CD14-positive monocyte (primary cell): ENCODE measurements at regions not wholly inside any gene's neighbourhood (a gene's known extent, or its start where the extent isn't known, plus 50 kb on each side); places are given as distances from the start of the nearest gene placed in this dataset.

Experiments used
- DNase-seq, 3 donors: peaks; one replicate each; pipeline ENCODE4 v3.0.0-alpha.2; 2011 to 2022
- H2AFZ ChIP-seq: 2 replicates; pipeline ENCODE4 v1.6.0; 2012; ENCODE audit warnings: mild to moderate bottlenecking, low read depth, low read length, inconsistent platforms; ENCODE audit not compliant: insufficient read depth, poor library complexity, severe bottlenecking
- H3K27ac ChIP-seq, 2 donors: 1 replicate in 1 of 2; 2 replicates in 1 of 2; pipeline ENCODE4 v1.5.1; 2012 to 2013; ENCODE audit warnings: low read length in 2 of 2, control low read depth in 1 of 2, inconsistent platforms in 1 of 2, low read depth in 1 of 2, mild to moderate bottlenecking in 1 of 2
- H3K27me3 ChIP-seq, 2 donors: one replicate each; pipeline versions ENCODE4 v1.6.0 to v1.6.1; 2011 to 2013; ENCODE audit warnings: low read length in 2 of 2; ENCODE audit not compliant: control insufficient read depth in 2 of 2, insufficient read depth in 2 of 2
- H3K36me3 ChIP-seq, 2 donors: replicated peaks in 1 of 2; 1 replicate in 1 of 2; 2 replicates in 1 of 2; pipeline versions ENCODE4 v1.5.1 to v1.6.1; 2012 to 2013; ENCODE audit warnings: low read length in 2 of 2, control low read depth in 1 of 2, inconsistent platforms in 1 of 2, mild to moderate bottlenecking in 1 of 2; ENCODE audit not compliant: insufficient read depth in 2 of 2, control insufficient read depth in 1 of 2
- H3K4me1 ChIP-seq, 2 donors: 1 replicate in 1 of 2; 2 replicates in 1 of 2; pipeline versions ENCODE4 v1.5.1 to v1.6.1; 2012 to 2013; ENCODE audit warnings: low read length in 2 of 2, control low read depth in 1 of 2, inconsistent platforms in 1 of 2, mild to moderate bottlenecking in 1 of 2, moderate library complexity in 1 of 2; ENCODE audit not compliant: insufficient read depth in 2 of 2, control insufficient read depth in 1 of 2
- H3K4me2 ChIP-seq: replicated peaks from 2 replicates; pipeline ENCODE3; 2012; ENCODE audit warnings: low read length, moderate library complexity, mild to moderate bottlenecking; ENCODE audit not compliant: poor library complexity, severe bottlenecking; ENCODE audit errors: extremely low read depth
- H3K4me3 ChIP-seq, 3 experiments: fragments of 200-600 bp in 1 of 3; sonication (generic) in 1 of 3; replicated peaks in 1 of 3; 1 replicate in 2 of 3; 2 replicates in 1 of 3; pipeline ENCODE4 v1.5.1; 2011 to 2013; ENCODE audit warnings: low read length in 3 of 3, mild to moderate bottlenecking in 3 of 3, control low read depth in 2 of 3, low read depth in 2 of 3, inconsistent platforms in 1 of 3, moderate library complexity in 1 of 3
- H3K79me2 ChIP-seq: 2 replicates; pipeline ENCODE4 v1.6.0; 2012; ENCODE audit warnings: mild to moderate bottlenecking, control low read depth, inconsistent platforms, low read length, moderate library complexity; ENCODE audit not compliant: insufficient read depth
- H3K9ac ChIP-seq: 2 replicates; pipeline ENCODE4 v1.6.0; 2017; ENCODE audit warnings: low read length, mild to moderate bottlenecking; ENCODE audit not compliant: insufficient read depth, poor library complexity, severe bottlenecking
- H3K9me3 ChIP-seq, 2 donors: replicated peaks in 1 of 2; 1 replicate in 1 of 2; 2 replicates in 1 of 2; pipeline versions ENCODE4 v1.5.1 to v1.6.1; 2012 to 2013; ENCODE audit warnings: low read length in 2 of 2, control low read depth in 1 of 2; ENCODE audit not compliant: control insufficient read depth in 1 of 2, insufficient read depth in 1 of 2
- H4K20me1 ChIP-seq: 2 replicates; pipeline ENCODE4 v1.6.0; 2012; ENCODE audit warnings: mild to moderate bottlenecking, low read length, control low read depth, moderate library complexity; ENCODE audit not compliant: insufficient read depth
- H3K27ac Mint-ChIP-seq, 7 donors: one replicate each; pipeline ENCODE4 v1.8.0; 2020; ENCODE audit warnings: mild to moderate bottlenecking in 7 of 7, mixed read lengths in 7 of 7, moderate library complexity in 6 of 7, inconsistent platforms in 2 of 7
- H3K27me3 Mint-ChIP-seq, 3 donors: one replicate each; pipeline ENCODE4 v1.8.0; 2021 to 2022; ENCODE audit warnings: low read depth in 3 of 3, mild to moderate bottlenecking in 3 of 3, mixed read lengths in 3 of 3, moderate library complexity in 3 of 3, inconsistent platforms in 1 of 3
- H3K36me3 Mint-ChIP-seq, 2 donors: one replicate each; pipeline ENCODE4 v1.8.0; 2020; ENCODE audit warnings: mixed read lengths in 2 of 2, inconsistent platforms in 1 of 2, mild to moderate bottlenecking in 1 of 2
- H3K4me1 Mint-ChIP-seq: one replicate; pipeline ENCODE4 v1.8.0; 2020; ENCODE audit warnings: mild to moderate bottlenecking, mixed read lengths
- H3K4me3 Mint-ChIP-seq, 2 donors: one replicate each; pipeline ENCODE4 v1.8.0; 2020; ENCODE audit warnings: mild to moderate bottlenecking in 2 of 2, mixed read lengths in 2 of 2, moderate library complexity in 1 of 2
- H3K9me3 Mint-ChIP-seq, 7 donors: one replicate each; pipeline ENCODE4 v1.8.0; 2020 to 2022; ENCODE audit warnings: mixed read lengths in 7 of 7, mild to moderate bottlenecking in 6 of 7, moderate library complexity in 6 of 7, inconsistent platforms in 2 of 7
- WGBS: methylation state at CpG from one replicate; pipeline ENCODE4 v1.1.5; 2013; ENCODE audit warnings: missing lambda C conversion rate; ENCODE audit not compliant: insufficient coverage; 5-methylcytosine and 5-hydroxymethylcytosine counted together
- intact Hi-C, 2 donors: fragments of 100-400 bp; cut with micrococcal nuclease; formaldehyde crosslinking; loops; one replicate each; pipeline versions ENCODE4 v1.15.0 to v1.15.1; 2023
- TF ChIP-seq, protein P1 (sequence below): fragments of 200-600 bp; IDR thresholded peaks from one replicate; pipeline ENCODE4 v1.8.0; 2022; ENCODE audit warnings: antibody characterized with exemption, mild to moderate bottlenecking

- Histone ChIP-seq H3K4me3 (no peak overlapping the region), H3K27ac (no peak overlapping the region), H3K9ac (no peak overlapping the region), H3K27me3 (no peaks in the 10 kb centered on the region), H3K36me3 (no peaks in the 10 kb centered on the region), H4K20me1 (no peaks in the 10 kb centered on the region), H3K4me2 (no peak overlapping the region), H3K79me2 (no peaks in the 10 kb centered on the region), H2AFZ (no peak overlapping the region), H3K4me1 (no peaks in the 10 kb centered on the region), H3K9me3 (no peaks in the 10 kb centered on the region)
- no peaks in the 10 kb centered on the region for H3K4me1 Mint-ChIP-seq
- WGBS: no CpG with 5 or more reads among the region's 3 CpGs
- no peak for DNase-seq
- peaks cover 3 to 5% (median 4%) of the 10 kb centered on the region in 3 donors for H3K27me3 Mint-ChIP-seq
- H3K27ac Mint-ChIP-seq: no peak overlapping the region
- peaks cover 0 to 6% (median 2%) of the 10 kb centered on the region in 7 donors for H3K9me3 Mint-ChIP-seq
- intact Hi-C loops: loop anchor here (5.0 to 10.0 kb wide), 2 partner anchors 179 to 182 kb away; partner anchors contain the start of gene CTBP2 (in 2 of the 2)
- no peaks in the 10 kb centered on the region for H3K36me3 Mint-ChIP-seq
- peak overlapping the region in 1 of 2 donors; percentile 13 for H3K4me3 Mint-ChIP-seq
- TF ChIP-seq, protein P1, sequence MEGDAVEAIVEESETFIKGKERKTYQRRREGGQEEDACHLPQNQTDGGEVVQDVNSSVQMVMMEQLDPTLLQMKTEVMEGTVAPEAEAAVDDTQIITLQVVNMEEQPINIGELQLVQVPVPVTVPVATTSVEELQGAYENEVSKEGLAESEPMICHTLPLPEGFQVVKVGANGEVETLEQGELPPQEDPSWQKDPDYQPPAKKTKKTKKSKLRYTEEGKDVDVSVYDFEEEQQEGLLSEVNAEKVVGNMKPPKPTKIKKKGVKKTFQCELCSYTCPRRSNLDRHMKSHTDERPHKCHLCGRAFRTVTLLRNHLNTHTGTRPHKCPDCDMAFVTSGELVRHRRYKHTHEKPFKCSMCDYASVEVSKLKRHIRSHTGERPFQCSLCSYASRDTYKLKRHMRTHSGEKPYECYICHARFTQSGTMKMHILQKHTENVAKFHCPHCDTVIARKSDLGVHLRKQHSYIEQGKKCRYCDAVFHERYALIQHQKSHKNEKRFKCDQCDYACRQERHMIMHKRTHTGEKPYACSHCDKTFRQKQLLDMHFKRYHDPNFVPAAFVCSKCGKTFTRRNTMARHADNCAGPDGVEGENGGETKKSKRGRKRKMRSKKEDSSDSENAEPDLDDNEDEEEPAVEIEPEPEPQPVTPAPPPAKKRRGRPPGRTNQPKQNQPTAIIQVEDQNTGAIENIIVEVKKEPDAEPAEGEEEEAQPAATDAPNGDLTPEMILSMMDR: no peak
These were observed 183.6 kb upstream of the CTBP2 start for GRCh38 chr10:125343983-125344382.

- Mint-ChIP-seq H3K36me3 (no peaks in the 10 kb centered on the region), H3K4me3 (no peak overlapping the region), H3K9me3 (peaks cover 0 to 6% (median 2%) of the 10 kb centered on the region in 7 donors), H3K27ac (no peak overlapping the region), H3K27me3 (peaks cover 3 to 5% (median 4%) of the 10 kb centered on the region in 3 donors), H3K4me1 (no peaks in the 10 kb centered on the region)
- Histone ChIP-seq H3K27me3 (no peaks in the 10 kb centered on the region), H3K4me2 (no peak overlapping the region), H3K4me1 (no peaks in the 10 kb centered on the region), H3K4me3 (no peak overlapping the region), H3K9me3 (no peaks in the 10 kb centered on the region), H4K20me1 (no peaks in the 10 kb centered on the region), H2AFZ (no peak overlapping the region), H3K36me3 (no peaks in the 10 kb centered on the region), H3K27ac (no peak overlapping the region), H3K79me2 (no peaks in the 10 kb centered on the region), H3K9ac (no peak overlapping the region)
- intact Hi-C loops: loop anchor here (5.0 to 10.0 kb wide), 2 partner anchors 179 to 181 kb away; partner anchors contain the start of gene CTBP2 (in 2 of the 2)
- DNase-seq: peak; percentile 2 to 8 (median 4)
- no CpG with 5 or more reads among the region's 10 CpGs for WGBS
- TF ChIP-seq, protein P1: peak; percentile 62
These were observed 183.0 kb upstream of the CTBP2 start for GRCh38 chr10:125343118-125343925.
